Stimulated activated CD4-positive, alpha-beta T cell treated with anti-CD3 and anti-CD28 coated beads, Interleukin-12 subunit alpha, Interleukin-12 subunit beta, amount 100 ng/mL, for 48 hours (primary cell): ENCODE measurements at regions not wholly inside any gene's neighbourhood (a gene's known extent, or its start where the extent isn't known, plus 50 kb on each side); places are given as distances from the start of the nearest gene placed in this dataset.
"Not testable (repeated sequence)": the region's sequence is repeated elsewhere in the genome, so short reads cannot be mapped to it uniquely, and the experiment has no call there.

Experiments
- DNase-seq, 3 donors: peaks; one replicate each; pipeline ENCODE4 v3.0.0-alpha.2; 2020; ENCODE audit warnings: low read depth in 2 of 3, low spot score in 1 of 3

GRCh38 chr9:88918537-88918936, 72.7 kb upstream of the S1PR3 start:
- not testable (repeated sequence) for DNase-seq

DNA sequence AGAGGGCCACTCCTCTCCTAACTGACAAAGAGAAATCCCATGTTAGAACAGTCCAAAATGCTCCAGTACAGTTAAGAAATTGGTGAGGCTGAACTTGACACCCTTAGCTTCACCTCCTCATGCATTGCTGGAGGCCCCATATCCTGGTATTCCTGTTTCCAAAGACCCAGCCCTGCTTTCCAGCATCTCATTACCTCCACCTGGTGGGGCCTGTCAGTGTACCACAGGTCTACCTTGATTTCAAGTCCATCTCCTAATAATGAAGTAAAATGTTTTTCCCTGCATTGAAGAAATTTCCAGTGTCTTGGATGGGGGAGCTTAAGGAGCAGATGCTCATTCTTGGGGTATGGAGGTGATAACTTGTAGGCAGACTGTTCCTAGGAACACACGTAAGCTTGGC, 70.6 kb upstream of the S1PR3 start:
- no peak for DNase-seq

DNA sequence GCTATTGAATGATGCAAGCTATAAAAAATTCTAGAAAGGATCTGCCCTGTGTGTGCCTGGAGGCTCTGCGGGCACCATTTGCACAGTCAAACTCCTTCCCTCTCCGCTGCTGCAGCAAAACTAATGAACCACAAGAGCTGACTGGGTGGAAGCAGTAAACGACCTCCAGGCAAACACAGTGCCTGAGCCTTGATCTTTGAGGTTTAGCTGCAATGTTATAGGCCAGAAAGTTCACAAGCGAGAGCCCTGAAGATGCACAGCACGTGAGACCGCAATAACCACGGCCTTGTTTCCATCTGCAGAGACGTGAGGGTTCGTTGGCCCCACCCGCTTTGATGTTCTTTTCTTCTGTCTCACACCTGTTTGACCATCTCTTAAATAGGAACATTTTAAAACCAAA, 69.2 kb upstream of the S1PR3 start:
- DNase-seq: peak in 2 of 3 donors; percentile 25 to 34

DNA sequence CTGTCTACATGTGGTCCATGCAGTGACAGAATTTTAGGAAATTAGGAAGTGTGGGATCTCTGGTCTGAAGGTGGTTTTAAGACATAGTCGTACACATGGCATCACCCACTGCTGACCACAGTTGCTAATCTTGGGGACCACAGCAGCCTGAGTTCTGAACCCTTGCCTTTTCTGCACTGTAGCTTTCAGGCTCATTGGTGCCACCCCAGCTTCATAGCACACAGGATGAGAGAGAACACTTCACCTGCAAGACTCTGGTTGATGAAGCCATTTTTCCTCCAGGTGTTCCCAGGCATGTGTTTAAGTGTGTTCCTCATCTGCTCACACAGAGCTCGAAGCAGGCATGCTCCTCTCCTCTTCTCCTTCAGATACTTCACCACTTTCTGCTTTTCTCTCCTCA, 68.2 kb upstream of the S1PR3 start:
- no peak for DNase-seq

DNA sequence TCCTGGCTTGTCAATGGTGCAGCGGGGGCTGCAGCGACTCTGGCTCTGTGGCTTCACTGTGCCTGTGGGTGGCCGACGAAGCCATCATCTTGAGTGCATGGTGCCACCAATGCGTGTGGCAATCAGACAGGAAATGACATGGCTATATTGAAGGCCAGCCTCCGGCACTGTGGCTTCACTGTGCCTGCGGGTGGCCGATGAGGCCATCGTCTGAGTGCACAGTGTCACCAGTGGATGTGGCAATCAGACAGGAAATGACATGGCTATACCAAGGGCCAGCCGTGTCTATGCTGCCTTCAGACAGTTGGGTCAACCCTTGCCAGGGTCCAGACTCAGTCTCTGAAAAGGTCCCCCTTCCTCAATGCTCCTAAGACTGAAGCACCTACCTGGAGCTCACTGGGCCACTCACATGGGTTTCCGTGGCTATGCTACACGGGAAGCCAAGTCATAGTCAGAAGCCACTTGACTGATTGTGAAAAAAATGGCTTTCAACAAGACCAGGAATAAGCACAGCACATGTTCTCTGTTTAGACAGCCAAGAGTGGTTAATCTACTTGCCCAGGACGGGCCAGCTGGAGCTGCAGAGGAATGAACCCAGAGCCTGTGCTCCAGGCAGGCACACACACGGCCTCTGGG, 67.5 kb upstream of the S1PR3 start:
- DNase-seq: no peak

GRCh38 chr9:88925481-88925880, 65.8 kb upstream of the S1PR3 start:
- no peak for DNase-seq

DNA sequence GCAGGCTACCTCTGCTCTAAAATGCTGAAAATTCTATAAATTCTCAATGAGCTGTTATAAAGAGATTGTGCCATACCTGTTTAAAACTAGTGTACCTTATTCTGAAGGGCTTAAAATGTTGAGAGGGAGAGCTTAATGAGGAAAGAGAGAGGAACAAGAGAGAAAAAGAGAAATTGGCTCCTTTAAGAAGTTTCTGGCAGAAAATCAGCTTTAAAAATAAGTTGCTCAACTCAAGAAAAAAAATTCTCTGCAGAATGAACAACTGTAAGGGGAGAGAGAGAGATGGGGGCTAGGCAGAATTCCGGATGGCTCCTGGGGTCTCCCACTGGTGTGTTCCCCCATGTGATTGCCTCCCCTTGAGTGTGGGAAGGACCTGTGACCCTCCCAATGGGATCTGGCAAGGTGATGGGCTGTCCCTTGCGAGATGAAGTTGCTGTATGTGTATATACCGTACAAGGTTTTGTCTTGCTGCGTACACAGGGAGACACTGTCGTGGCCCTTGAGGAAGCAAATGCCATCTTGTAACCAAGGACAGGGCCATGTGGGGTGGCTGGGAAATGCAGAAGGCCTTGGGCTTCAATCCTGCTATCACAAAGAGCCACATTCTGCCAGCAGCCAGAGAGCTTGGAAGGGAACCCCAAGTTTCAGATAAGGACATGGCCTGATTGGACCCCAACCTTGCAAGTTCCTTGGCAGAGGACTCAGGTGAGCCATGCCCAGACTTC, 64.3 kb upstream of the S1PR3 start:
- no peak for DNase-seq

- no peak for DNase-seq
Measured at GRCh38 chr9:88927510-88927909, 63.8 kb upstream of the S1PR3 start.

GRCh38 chr9:88930716-88931115, 60.6 kb upstream of the S1PR3 start:
- no peak for DNase-seq

- DNase-seq: no peak
Measured at GRCh38 chr9:88932766-88933165, 58.5 kb upstream of the S1PR3 start.

- no peak for DNase-seq
Measured at GRCh38 chr9:88933607-88934379, 57.5 kb upstream of the S1PR3 start.

DNA sequence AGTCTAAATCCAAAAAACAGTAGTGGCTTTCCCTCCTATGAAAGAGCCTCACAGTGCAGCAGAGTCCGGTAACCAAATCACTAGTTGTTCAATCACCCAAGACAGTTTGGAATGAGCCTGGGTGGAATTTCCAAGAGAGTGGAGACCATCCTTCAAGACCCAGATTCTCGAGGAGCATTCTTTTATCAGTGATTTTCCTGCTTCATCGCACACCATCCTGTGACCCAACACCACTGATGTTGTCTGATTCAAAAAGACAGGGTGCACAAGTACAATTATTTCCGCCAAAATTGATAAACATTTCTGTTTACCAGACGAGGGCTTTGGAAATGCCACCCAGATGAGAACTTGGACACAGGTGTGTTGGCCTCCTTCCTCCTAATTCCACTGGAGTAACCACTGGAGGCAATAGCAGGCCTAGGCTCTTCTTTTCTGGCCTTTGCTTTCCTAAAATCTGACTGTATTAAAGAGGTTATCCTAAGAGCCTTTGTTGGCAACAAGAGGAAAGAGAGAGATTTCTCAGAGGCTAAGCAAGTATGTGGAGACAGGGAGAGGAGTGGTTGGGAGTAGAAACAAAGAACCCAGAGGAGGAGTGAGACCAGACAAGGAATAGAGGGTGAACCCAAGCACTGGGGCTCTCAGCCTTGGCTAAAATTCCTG, 56.3 kb upstream of the S1PR3 start:
- no peak for DNase-seq

DNA sequence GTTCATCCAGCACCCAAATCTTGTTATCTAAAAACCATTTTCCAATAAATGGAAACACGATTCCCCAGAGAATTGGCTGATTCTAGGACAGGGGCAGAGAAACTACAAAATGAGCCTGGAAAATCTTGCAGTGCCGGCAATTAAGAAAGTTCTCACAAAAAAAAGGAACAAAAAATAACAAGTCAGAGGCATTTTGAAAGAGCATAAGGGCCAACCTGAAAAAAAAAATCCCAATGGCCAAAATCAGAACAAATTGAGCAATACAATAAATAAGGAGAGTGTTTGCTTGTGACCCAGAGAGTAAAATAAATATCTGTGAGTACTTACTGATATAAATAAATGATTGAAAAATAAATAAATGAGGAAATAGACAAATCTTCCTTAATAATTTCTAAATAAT, 55.1 kb upstream of the S1PR3 start:
- DNase-seq: no peak

DNA sequence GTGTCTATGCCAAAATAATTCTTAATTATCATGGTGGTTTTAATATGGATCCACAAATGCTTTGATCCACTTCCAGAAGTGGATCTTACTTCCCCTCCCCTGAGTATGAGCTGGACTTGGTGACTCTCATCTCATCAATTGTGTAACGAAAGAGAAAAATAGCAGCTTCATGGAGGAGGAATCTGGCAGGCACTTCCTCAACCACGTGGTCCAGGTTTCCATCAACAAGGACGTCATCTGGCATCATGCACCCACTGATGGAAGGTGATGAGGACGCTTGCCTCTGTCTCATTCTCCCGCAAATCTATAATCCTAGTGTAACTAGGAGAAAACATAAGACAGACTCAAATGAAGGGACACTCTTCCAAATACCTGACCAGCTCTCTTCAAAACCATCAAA, 54.6 kb upstream of the S1PR3 start:
- DNase-seq: no peak

DNA sequence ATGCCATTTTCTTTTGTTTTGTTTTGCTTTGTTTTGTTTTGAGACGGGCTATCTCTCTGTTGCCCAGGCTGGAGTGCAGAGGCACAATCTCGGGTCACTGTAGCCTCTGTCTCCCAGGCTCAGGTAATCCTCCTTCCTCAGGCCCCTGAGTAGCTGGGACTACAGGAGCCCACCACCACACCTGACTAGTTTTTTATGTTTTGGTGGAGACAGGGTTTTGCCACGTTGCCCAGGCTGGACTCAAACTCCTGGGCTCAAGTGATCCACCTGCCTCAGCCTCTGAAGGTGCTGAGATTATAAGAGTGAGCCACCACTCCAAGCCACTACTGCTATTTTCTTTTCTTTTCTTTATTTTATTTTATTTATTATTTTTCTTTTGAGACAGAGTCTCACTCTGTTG, 54.0 kb upstream of the S1PR3 start:
- DNase-seq: no peak

GRCh38 chr9:88938189-88938588, 53.1 kb upstream of the S1PR3 start:
- no peak for DNase-seq
